Cardiac muscle cell (in vitro differentiated cells and primary cell): ENCODE measurements at regions not wholly inside any gene's neighbourhood (a gene's known extent, or its start where the extent isn't known, plus 50 kb on each side); places are given as distances from the start of the nearest gene placed in this dataset.

ENCODE experiments used
- DNase-seq, 2 donors: peaks; one replicate each; pipeline versions ENCODE4 v3.0.0 to v3.0.0-alpha.2; 2010 to 2017; ENCODE audit warnings: low read depth in 1 of 2, low spot score in 1 of 2
- H3K27ac ChIP-seq: fragments of 200-600 bp; sonication (generic); 2 replicates; pipeline ENCODE4 v1.5.1; 2016
- H3K27me3 ChIP-seq: fragments of 200-600 bp; sonication (generic); 2 replicates; pipeline ENCODE4 v1.6.0; 2016; ENCODE audit warnings: control low read depth
- H3K36me3 ChIP-seq: fragments of 200-600 bp; sonication (generic); 2 replicates; pipeline ENCODE4 v1.5.1; 2016; ENCODE audit warnings: control low read depth
- H3K4me1 ChIP-seq: fragments of 200-600 bp; sonication (generic); 2 replicates; pipeline ENCODE4 v1.8.1; 2017; ENCODE audit warnings: low read depth, mild to moderate bottlenecking, mixed run types
- H3K4me3 ChIP-seq: fragments of 200-600 bp; sonication (generic); 2 replicates; pipeline ENCODE4 v1.5.1; 2016; ENCODE audit warnings: mild to moderate bottlenecking
- H3K9me3 ChIP-seq: fragments of 200-600 bp; sonication (generic); 2 replicates; pipeline ENCODE4 v1.5.1; 2017; ENCODE audit warnings: low read depth, mild to moderate bottlenecking, control low read depth
- CTCF ChIP-seq: IDR thresholded peaks from 2 replicates; pipeline ENCODE4 v1.5.1; 2012; ENCODE audit warnings: low read depth, mild to moderate bottlenecking, low read length

- no peak for DNase-seq
- Histone ChIP-seq H3K9me3 (no peaks in the 10 kb centered on the region), H3K4me3 (no peak overlapping the region), H3K27me3 (no peaks in the 10 kb centered on the region), H3K27ac (no peak overlapping the region), H3K36me3 (no peaks in the 10 kb centered on the region), H3K4me1 (no peaks in the 10 kb centered on the region)
- TF ChIP-seq CTCF, result no peak
Measured at GRCh38 chr7:106392144-106392543, 107.4 kb upstream of the NAMPT start.

GRCh38 chr7:106386958-106387357, 102.2 kb upstream of the NAMPT start:
- Histone ChIP-seq H3K9me3 (no peaks in the 10 kb centered on the region), H3K4me1 (no peaks in the 10 kb centered on the region), H3K4me3 (no peak overlapping the region), H3K27ac (no peak overlapping the region), H3K27me3 (no peaks in the 10 kb centered on the region), H3K36me3 (no peaks in the 10 kb centered on the region)
- no peak for TF ChIP-seq CTCF
- DNase-seq, result no peak

- no peaks in the 10 kb centered on the region for H3K36me3 ChIP-seq
- DNase-seq, result no peak
- TF ChIP-seq CTCF, result no peak
- H3K4me1 ChIP-seq, result no peaks in the 10 kb centered on the region
- H3K9me3 ChIP-seq, result no peaks in the 10 kb centered on the region
- no peak overlapping the region for H3K4me3 ChIP-seq
- H3K27me3 ChIP-seq, result no peaks in the 10 kb centered on the region
- H3K27ac ChIP-seq, result no peak overlapping the region
Measured at GRCh38 chr7:106384373-106384772, 99.6 kb upstream of the NAMPT start.

- Histone ChIP-seq H3K4me1 (no peaks in the 10 kb centered on the region), H3K27ac (no peak overlapping the region), H3K27me3 (no peaks in the 10 kb centered on the region), H3K4me3 (no peak overlapping the region), H3K9me3 (no peaks in the 10 kb centered on the region), H3K36me3 (no peaks in the 10 kb centered on the region)
- TF ChIP-seq CTCF, result no peak
- DNase-seq, result no peak
Measured at GRCh38 chr7:106382929-106383328, 98.1 kb upstream of the NAMPT start.

GRCh38 chr7:106382129-106382528, 97.3 kb upstream of the NAMPT start:
- no peaks in the 10 kb centered on the region for H3K36me3 ChIP-seq
- no peak for TF ChIP-seq CTCF
- no peak overlapping the region for H3K4me3 ChIP-seq
- H3K27me3 ChIP-seq, result no peaks in the 10 kb centered on the region
- no peak for DNase-seq
- H3K9me3 ChIP-seq, result no peaks in the 10 kb centered on the region
- H3K27ac ChIP-seq, result no peak overlapping the region
- no peaks in the 10 kb centered on the region for H3K4me1 ChIP-seq

- Histone ChIP-seq H3K4me1 (no peaks in the 10 kb centered on the region), H3K27me3 (no peaks in the 10 kb centered on the region), H3K9me3 (no peaks in the 10 kb centered on the region), H3K27ac (no peak overlapping the region), H3K4me3 (no peak overlapping the region), H3K36me3 (no peaks in the 10 kb centered on the region)
- TF ChIP-seq CTCF, result no peak
- DNase-seq, result no peak
Measured at GRCh38 chr7:106381252-106381651, 96.5 kb upstream of the NAMPT start.
